DOHH2 (cell line): ENCODE measurements at regions not wholly inside any gene's neighbourhood (a gene's known extent, or its start where the extent isn't known, plus 50 kb on each side); places are given as distances from the start of the nearest gene placed in this dataset.

Experiments used
- H3F3A ChIP-seq: fragments of 200-600 bp; sonication (generic), shearing (Covaris generic); 2 replicates; pipeline ENCODE4 v1.6.0; 2016; ENCODE audit warnings: antibody characterized with exemption, mild to moderate bottlenecking; ENCODE audit not compliant: control insufficient read depth, insufficient read depth
- H3K27ac ChIP-seq: fragments of 200-600 bp; sonication (generic); 2 replicates; pipeline ENCODE4 v1.5.1; 2014; ENCODE audit warnings: low read depth, mild to moderate bottlenecking, low read length, moderate library complexity
- H3K27me3 ChIP-seq: fragments of 200-600 bp; sonication (generic); 2 replicates; pipeline ENCODE4 v1.6.1; 2014; ENCODE audit warnings: mild to moderate bottlenecking, low read length, mixed read lengths; ENCODE audit not compliant: control insufficient read depth
- H3K36me3 ChIP-seq: fragments of 200-600 bp; sonication (generic); 2 replicates; pipeline ENCODE4 v1.6.1; 2014; ENCODE audit warnings: mild to moderate bottlenecking, low read length, moderate library complexity, mixed read lengths; ENCODE audit not compliant: control insufficient read depth
- H3K4me1 ChIP-seq: fragments of 200-600 bp; sonication (generic); 2 replicates; pipeline ENCODE4 v1.6.1; 2014; ENCODE audit warnings: mild to moderate bottlenecking, low read length, mixed read lengths; ENCODE audit not compliant: control insufficient read depth
- H3K4me2 ChIP-seq: fragments of 200-600 bp; sonication (generic); 2 replicates; pipeline ENCODE4 v1.6.0; 2014; ENCODE audit warnings: mild to moderate bottlenecking, low read length, moderate library complexity
- H3K4me3 ChIP-seq: fragments of 200-600 bp; sonication (generic); 2 replicates; pipeline ENCODE4 v1.5.1; 2014; ENCODE audit warnings: mild to moderate bottlenecking, low read length, mixed read lengths
- H3K79me2 ChIP-seq: fragments of 200-600 bp; sonication (generic); 2 replicates; pipeline ENCODE4 v1.6.1; 2014; ENCODE audit warnings: mild to moderate bottlenecking, low read length, mixed read lengths; ENCODE audit not compliant: control insufficient read depth
- H3K9me2 ChIP-seq: fragments of 200-600 bp; sonication (generic); replicated peaks from 2 replicates; pipeline ENCODE4 v1.6.1; 2014; ENCODE audit warnings: mild to moderate bottlenecking, low read length, mixed read lengths; ENCODE audit not compliant: control insufficient read depth
- H3K9me3 ChIP-seq: fragments of 200-600 bp; sonication (generic); 2 replicates; pipeline ENCODE4 v1.6.1; 2014; ENCODE audit warnings: antibody characterized with exemption, low read length, mixed read lengths; ENCODE audit not compliant: control insufficient read depth, insufficient read depth
- H4K20me1 ChIP-seq: fragments of 200-600 bp; sonication (generic); 2 replicates; pipeline ENCODE4 v1.6.0; 2014; ENCODE audit warnings: low read depth, mild to moderate bottlenecking, antibody characterized with exemption, low read length, moderate library complexity; ENCODE audit not compliant: control insufficient read depth, insufficient read depth
- EZH2phosphoT487 ChIP-seq: fragments of 200-600 bp; sonication (generic); IDR thresholded peaks from 2 replicates; pipeline ENCODE4 v1.6.1; 2017; ENCODE audit warnings: borderline replicate concordance, mild to moderate bottlenecking, antibody characterized with exemption, low read length, moderate library complexity, mixed read lengths
- TF ChIP-seq, protein P1 (sequence below): fragments of 200-600 bp; sonication (generic); IDR thresholded peaks from one replicate; pipeline ENCODE4 v1.5.1; 2014; ENCODE audit warnings: antibody characterized with exemption, mild to moderate bottlenecking, low read depth, low read length; ENCODE audit not compliant: poor library complexity, severe bottlenecking

DNA sequence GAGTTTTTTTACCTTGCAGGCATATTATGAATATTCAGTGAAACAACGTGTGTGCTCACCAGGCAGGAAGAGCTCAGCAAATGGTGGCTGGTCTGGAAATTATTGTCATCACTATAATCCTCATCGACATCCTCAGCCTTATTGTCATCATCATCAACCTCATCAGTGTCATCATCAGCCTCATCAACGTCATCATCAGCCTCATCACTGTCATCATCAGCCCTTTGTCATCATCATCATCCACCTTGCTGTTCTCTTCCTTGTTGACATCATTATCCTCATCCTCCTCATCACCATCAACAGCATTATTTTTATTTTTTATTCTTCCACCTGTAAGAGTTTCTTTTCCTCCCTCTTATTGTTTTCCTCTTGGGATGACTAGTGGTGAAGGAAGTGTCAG lies 142.3 kb upstream of the GPR26 start:
- H3K9me3 ChIP-seq: no peaks in the 10 kb centered on the region
- H3K79me2 ChIP-seq: no peaks in the 10 kb centered on the region
- H3K4me3 ChIP-seq: no peak overlapping the region
- no peaks in the 10 kb centered on the region for H3K9me2 ChIP-seq
- no peaks in the 10 kb centered on the region for H3K27me3 ChIP-seq
- TF ChIP-seq, protein P1, sequence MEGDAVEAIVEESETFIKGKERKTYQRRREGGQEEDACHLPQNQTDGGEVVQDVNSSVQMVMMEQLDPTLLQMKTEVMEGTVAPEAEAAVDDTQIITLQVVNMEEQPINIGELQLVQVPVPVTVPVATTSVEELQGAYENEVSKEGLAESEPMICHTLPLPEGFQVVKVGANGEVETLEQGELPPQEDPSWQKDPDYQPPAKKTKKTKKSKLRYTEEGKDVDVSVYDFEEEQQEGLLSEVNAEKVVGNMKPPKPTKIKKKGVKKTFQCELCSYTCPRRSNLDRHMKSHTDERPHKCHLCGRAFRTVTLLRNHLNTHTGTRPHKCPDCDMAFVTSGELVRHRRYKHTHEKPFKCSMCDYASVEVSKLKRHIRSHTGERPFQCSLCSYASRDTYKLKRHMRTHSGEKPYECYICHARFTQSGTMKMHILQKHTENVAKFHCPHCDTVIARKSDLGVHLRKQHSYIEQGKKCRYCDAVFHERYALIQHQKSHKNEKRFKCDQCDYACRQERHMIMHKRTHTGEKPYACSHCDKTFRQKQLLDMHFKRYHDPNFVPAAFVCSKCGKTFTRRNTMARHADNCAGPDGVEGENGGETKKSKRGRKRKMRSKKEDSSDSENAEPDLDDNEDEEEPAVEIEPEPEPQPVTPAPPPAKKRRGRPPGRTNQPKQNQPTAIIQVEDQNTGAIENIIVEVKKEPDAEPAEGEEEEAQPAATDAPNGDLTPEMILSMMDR: no peak
- TF ChIP-seq EZH2phosphoT487: no peak
- H3K4me2 ChIP-seq: no peak overlapping the region
- H3F3A ChIP-seq: no peaks in the 10 kb centered on the region
- H3K36me3 ChIP-seq: no peaks in the 10 kb centered on the region
- H4K20me1 ChIP-seq: no peaks in the 10 kb centered on the region
- peaks cover 22% of the 10 kb centered on the region for H3K4me1 ChIP-seq
- H3K27ac ChIP-seq: no peak overlapping the region

DNA sequence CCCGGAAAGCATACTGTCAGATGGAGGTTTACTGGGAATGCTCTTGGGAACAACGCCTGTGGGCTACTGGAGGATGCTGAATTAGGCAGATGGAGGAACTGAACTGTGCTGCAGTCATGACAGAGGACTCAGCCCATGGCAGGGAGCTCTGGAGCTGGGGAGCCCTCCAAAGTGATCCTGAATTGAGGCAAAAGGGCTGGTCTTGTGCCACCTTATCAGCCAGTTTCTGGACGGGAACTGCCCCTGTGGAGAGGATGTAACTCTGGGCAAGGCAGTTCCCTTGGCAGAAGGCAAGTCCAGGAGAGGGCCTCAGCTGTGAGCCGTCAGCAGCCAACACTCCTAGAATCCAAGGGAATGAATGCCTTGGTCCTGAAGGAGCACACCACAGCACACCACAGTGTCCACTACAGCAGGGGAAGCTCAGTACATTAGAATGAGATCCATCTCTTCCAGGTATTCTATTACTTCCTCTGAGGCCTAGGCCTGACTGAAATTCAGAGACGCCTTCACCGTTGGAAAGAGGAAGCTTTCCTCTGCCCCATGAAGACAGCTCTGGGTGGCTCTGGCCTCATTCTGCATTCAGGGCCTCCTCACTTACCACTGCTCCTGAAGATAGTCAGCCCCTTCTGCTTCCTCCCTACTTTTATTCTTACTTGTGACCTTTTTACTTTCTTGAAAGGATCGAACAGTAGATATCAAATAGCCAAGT lies 139.6 kb upstream of the GPR26 start:
- Histone ChIP-seq H4K20me1 (no peaks in the 10 kb centered on the region), H3K27me3 (no peaks in the 10 kb centered on the region), H3K9me2 (no peaks in the 10 kb centered on the region), H3F3A (no peaks in the 10 kb centered on the region), H3K9me3 (peaks cover 1% of the 10 kb centered on the region; the same call in 1 of the 2 replicates), H3K36me3 (no peaks in the 10 kb centered on the region), H3K4me1 (peaks cover 22% of the 10 kb centered on the region), H3K27ac (no peak overlapping the region), H3K4me2 (no peak overlapping the region), H3K79me2 (no peaks in the 10 kb centered on the region), H3K4me3 (no peak overlapping the region)
- TF ChIP-seq, protein P1: no peak
- no peak for TF ChIP-seq EZH2phosphoT487

DNA sequence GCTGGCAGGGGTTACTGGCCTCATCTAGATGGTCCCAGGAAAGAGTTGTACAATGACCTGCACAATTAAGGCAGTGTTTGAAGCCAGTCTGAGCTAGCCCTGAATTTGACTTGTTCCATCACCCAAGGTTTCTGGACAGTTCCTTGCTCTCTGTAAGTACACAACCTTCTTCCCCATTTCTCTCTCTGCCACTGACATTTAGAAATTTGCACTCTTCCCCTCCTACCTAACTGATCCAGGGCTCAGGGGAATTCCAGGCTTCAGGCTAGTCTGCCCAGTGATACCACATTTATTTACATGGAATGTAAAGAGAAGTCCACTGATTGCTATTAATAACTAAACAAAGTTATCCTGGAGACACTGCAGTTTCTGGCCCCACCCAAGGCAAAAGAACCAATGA lies 139.0 kb upstream of the GPR26 start:
- H4K20me1 ChIP-seq: no peaks in the 10 kb centered on the region
- no peaks in the 10 kb centered on the region for H3K9me2 ChIP-seq
- H3K36me3 ChIP-seq: no peaks in the 10 kb centered on the region
- no peak overlapping the region for H3K27ac ChIP-seq
- TF ChIP-seq EZH2phosphoT487: no peak
- TF ChIP-seq, protein P1: no peak
- no peak overlapping the region for H3K4me2 ChIP-seq
- H3F3A ChIP-seq: no peaks in the 10 kb centered on the region
- H3K79me2 ChIP-seq: no peaks in the 10 kb centered on the region
- peaks cover 28% of the 10 kb centered on the region for H3K4me1 ChIP-seq
- no peak overlapping the region for H3K4me3 ChIP-seq
- H3K9me3 ChIP-seq: peaks cover 4% of the 10 kb centered on the region; the same call in 1 of the 2 replicates
- H3K27me3 ChIP-seq: no peaks in the 10 kb centered on the region
